ENCODE measurements at regions not wholly inside any gene's neighbourhood (a gene's known extent, or its start where the extent isn't known, plus 50 kb on each side); places are given as distances from the start of the nearest gene placed in this dataset.

DNA sequence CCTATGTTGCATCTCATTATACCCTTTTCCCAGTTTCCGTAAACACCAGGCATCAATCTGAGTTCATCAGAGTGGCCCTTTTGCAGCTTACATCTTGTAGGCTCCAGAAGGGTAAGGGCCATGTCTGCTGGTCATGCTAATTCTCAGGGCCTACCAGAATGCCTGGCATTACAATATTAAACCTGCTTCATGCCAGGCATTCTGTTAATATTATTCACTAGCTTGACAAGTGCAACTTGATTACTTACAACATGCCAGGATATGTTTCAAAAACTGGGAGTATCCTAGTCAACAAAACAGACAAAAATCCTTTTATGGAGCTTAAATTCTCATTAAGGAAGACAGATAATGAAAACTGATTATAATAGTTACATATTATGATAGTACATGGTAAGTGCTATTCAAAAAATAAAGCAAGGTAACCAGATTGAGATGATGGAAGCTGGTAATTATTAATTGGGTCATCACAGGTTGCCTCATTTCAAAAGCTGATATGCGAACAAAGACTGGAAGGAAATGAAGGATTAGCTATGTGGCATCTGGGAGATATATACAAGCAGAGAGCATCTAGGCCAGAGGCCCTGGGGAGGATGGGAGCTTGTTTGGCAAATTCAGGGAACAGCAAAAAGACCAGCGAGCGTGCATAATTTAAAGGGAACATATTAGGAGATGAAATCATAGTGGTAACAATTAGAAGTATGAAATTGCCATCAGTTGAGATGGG lies 406.3 kb downstream of the DMRT2 start:
- no peak overlapping the region for H3K4me3 ChIP-seq (ENCODE audit: control insufficient read depth in 1 of 7, extremely low read depth in 1 of 7, insufficient read depth in 4 of 7, low read depth in 2 of 7, low read length in 6 of 7)
- H3K4me1 ChIP-seq (ENCODE audit: control extremely low read depth in 1 of 4, control insufficient read depth in 4 of 4, insufficient read depth in 4 of 4, low read length in 3 of 4): no peaks in the 10 kb centered on the region
- no peaks in the 10 kb centered on the region for H3K27me3 ChIP-seq (replicated peaks in 2 of 5; ENCODE audit: control insufficient read depth in 4 of 5, insufficient read depth in 5 of 5, low read length in 4 of 5)
- H3K9me3 ChIP-seq (ENCODE audit: control extremely low read depth in 1 of 5, control insufficient read depth in 4 of 5, insufficient read depth in 2 of 5, low read depth in 1 of 5, low read length in 4 of 5): no peaks in the 10 kb centered on the region
- POLR2A ChIA-PET: no interaction called here
- no peaks in the 10 kb centered on the region for H3K36me3 ChIP-seq (ENCODE audit: control insufficient read depth in 4 of 4, insufficient read depth in 4 of 4, low read length in 3 of 4)
- H3K27ac ChIP-seq (ENCODE audit: insufficient read depth in 1 of 2, low read depth in 1 of 2, low read length in 2 of 2, poor library complexity in 1 of 2, severe bottlenecking in 2 of 2): no peak overlapping the region
- 71% methylated on average over 4 of the region's 4 CpGs for WGBS (ENCODE audit: insufficient coverage)
- CTCF ChIA-PET: no interaction called here
- no peak for DNase-seq

DNA sequence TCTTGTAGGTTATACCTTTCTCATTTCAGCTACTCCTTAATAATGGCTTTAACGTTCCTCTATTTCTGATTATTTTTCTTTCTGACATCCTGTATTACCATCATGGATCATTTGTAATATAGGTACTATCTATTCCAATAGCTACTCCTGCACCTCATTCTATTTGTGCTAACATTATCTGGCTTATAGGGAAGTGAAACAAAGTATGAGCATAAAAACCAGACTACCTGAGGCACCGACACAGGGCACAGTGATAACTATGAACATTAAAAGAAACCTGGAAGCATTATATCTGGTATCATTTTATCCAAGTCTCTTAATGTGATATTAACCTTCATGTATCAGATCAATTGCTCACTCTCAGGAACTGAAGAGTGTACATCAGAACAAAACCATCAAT lies 407.3 kb downstream of the DMRT2 start:
- Histone ChIP-seq H3K27me3 (replicated peaks in 2 of 5; ENCODE audit: control insufficient read depth in 4 of 5, insufficient read depth in 5 of 5, low read length in 4 of 5) (no peaks in the 10 kb centered on the region), H3K4me1 (ENCODE audit: control extremely low read depth in 1 of 4, control insufficient read depth in 4 of 4, insufficient read depth in 4 of 4, low read length in 3 of 4) (no peaks in the 10 kb centered on the region), H3K27ac (ENCODE audit: insufficient read depth in 1 of 2, low read depth in 1 of 2, low read length in 2 of 2, poor library complexity in 1 of 2, severe bottlenecking in 2 of 2) (no peak overlapping the region), H3K36me3 (ENCODE audit: control insufficient read depth in 4 of 4, insufficient read depth in 4 of 4, low read length in 3 of 4) (no peaks in the 10 kb centered on the region), H3K4me3 (ENCODE audit: control insufficient read depth in 1 of 7, extremely low read depth in 1 of 7, insufficient read depth in 4 of 7, low read depth in 2 of 7, low read length in 6 of 7) (no peak overlapping the region), H3K9me3 (ENCODE audit: control extremely low read depth in 1 of 5, control insufficient read depth in 4 of 5, insufficient read depth in 2 of 5, low read depth in 1 of 5, low read length in 4 of 5) (no peaks in the 10 kb centered on the region)
- WGBS (ENCODE audit: insufficient coverage): no CpG with 5 or more reads among the region's 2 CpGs
- no peak for DNase-seq
- ChIA-PET CTCF (no interaction called here), POLR2A (no interaction called here)

DNA sequence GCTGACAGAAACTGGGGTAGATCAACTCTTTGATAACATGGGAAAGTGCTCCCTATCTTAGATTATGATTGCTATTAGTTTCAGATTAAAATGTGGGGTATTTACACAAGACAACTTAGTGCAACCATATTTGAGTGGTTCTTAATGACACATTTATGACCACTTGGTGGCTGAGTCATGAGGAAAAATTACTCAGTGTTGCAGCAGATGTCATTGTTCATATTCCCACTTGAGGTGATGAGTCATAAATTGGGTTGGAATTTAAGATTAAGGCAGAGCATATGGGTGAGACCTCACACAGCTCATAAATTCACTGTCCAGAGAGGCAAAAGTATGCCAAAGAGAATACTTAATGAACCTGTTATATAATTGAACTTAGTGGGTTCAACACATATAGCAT lies 408.3 kb downstream of the DMRT2 start:
- no peaks in the 10 kb centered on the region for H3K9me3 ChIP-seq (ENCODE audit: control extremely low read depth in 1 of 5, control insufficient read depth in 4 of 5, insufficient read depth in 2 of 5, low read depth in 1 of 5, low read length in 4 of 5)
- H3K27me3 ChIP-seq (replicated peaks in 2 of 5; ENCODE audit: control insufficient read depth in 4 of 5, insufficient read depth in 5 of 5, low read length in 4 of 5): no peaks in the 10 kb centered on the region
- DNase-seq: peak in 2 of 3 donors; percentile 1 to 10
- no peak overlapping the region for H3K4me3 ChIP-seq (ENCODE audit: control insufficient read depth in 1 of 7, extremely low read depth in 1 of 7, insufficient read depth in 4 of 7, low read depth in 2 of 7, low read length in 6 of 7)
- H3K36me3 ChIP-seq (ENCODE audit: control insufficient read depth in 4 of 4, insufficient read depth in 4 of 4, low read length in 3 of 4): no peaks in the 10 kb centered on the region
- no peaks in the 10 kb centered on the region for H3K4me1 ChIP-seq (ENCODE audit: control extremely low read depth in 1 of 4, control insufficient read depth in 4 of 4, insufficient read depth in 4 of 4, low read length in 3 of 4)
- no peak overlapping the region for H3K27ac ChIP-seq (ENCODE audit: insufficient read depth in 1 of 2, low read depth in 1 of 2, low read length in 2 of 2, poor library complexity in 1 of 2, severe bottlenecking in 2 of 2)
- ChIA-PET POLR2A (no interaction called here), CTCF (no interaction called here)

DNA sequence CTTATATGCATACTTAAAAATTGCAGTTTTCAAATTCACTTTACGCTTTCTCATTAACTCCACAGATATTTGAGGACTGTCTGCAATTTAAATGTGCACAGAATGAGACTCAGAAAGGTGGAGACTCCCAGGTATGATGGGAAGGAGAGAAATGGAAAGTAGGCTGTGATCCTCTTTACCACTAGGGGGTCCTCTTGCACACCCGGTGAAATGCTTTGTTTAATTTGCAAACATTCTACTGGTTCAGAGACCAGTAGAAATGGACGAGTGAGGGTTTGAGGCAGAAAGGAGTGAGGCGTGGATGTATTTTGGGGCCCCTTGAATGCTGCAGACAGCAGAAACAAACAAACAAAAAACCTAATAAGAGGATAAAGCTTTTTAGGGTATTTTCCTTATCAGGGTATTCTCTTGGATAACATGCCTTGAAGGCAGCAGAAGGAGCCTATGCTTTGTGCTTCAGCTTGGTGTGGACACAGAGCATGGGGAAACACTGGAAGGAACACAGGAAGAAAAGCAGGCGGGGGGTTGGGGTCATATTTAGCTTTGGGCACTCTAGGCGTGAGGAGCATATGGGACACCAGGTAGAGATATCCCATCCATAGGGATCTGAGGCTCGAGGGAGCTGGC lies 410.1 kb downstream of the DMRT2 start:
- Histone ChIP-seq H3K4me3 (ENCODE audit: control insufficient read depth in 1 of 7, extremely low read depth in 1 of 7, insufficient read depth in 4 of 7, low read depth in 2 of 7, low read length in 6 of 7) (no peak overlapping the region), H3K36me3 (ENCODE audit: control insufficient read depth in 4 of 4, insufficient read depth in 4 of 4, low read length in 3 of 4) (no peaks in the 10 kb centered on the region), H3K9me3 (ENCODE audit: control extremely low read depth in 1 of 5, control insufficient read depth in 4 of 5, insufficient read depth in 2 of 5, low read depth in 1 of 5, low read length in 4 of 5) (no peaks in the 10 kb centered on the region), H3K4me1 (ENCODE audit: control extremely low read depth in 1 of 4, control insufficient read depth in 4 of 4, insufficient read depth in 4 of 4, low read length in 3 of 4) (no peaks in the 10 kb centered on the region), H3K27ac (ENCODE audit: insufficient read depth in 1 of 2, low read depth in 1 of 2, low read length in 2 of 2, poor library complexity in 1 of 2, severe bottlenecking in 2 of 2) (no peak overlapping the region), H3K27me3 (replicated peaks in 2 of 5; ENCODE audit: control insufficient read depth in 4 of 5, insufficient read depth in 5 of 5, low read length in 4 of 5) (no peaks in the 10 kb centered on the region)
- WGBS (ENCODE audit: insufficient coverage): 65% methylated on average over 4 of the region's 7 CpGs
- ChIA-PET POLR2A (no interaction called here), CTCF (interaction anchor here (1.1 kb wide), 1 partner anchor 159 kb away, joined by 3 read pairs; no protein-coding TSS in a partner anchor)
- DNase-seq: no peak

DNA sequence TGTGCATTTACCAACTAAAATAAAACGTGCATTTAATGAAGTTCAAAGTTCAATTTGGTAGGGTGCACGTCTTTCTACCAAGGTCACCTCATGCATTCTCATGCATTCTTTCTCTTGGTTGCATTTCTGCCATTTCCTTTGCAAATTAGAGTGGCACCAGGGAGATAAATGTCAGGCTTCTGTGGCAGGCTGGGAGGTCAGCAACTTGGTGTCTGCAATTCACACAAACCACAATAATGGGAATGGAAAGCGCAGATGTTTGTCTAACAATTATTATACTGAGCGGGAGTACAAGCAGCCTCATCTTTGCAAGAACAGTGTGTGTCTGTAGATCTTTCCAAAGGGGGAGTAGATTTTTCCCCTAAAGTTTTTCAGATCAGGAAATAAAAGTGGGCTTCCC lies 411.7 kb downstream of the DMRT2 start:
- no peak for DNase-seq
- H3K27me3 ChIP-seq (replicated peaks in 2 of 5; ENCODE audit: control insufficient read depth in 4 of 5, insufficient read depth in 5 of 5, low read length in 4 of 5): no peaks in the 10 kb centered on the region
- H3K4me1 ChIP-seq (ENCODE audit: control extremely low read depth in 1 of 4, control insufficient read depth in 4 of 4, insufficient read depth in 4 of 4, low read length in 3 of 4): no peaks in the 10 kb centered on the region
- no peak overlapping the region for H3K4me3 ChIP-seq (ENCODE audit: control insufficient read depth in 1 of 7, extremely low read depth in 1 of 7, insufficient read depth in 4 of 7, low read depth in 2 of 7, low read length in 6 of 7)
- 88% methylated on average over 3 of the region's 4 CpGs for WGBS (ENCODE audit: insufficient coverage)
- CTCF ChIA-PET: no interaction called here
- POLR2A ChIA-PET: no interaction called here
- H3K9me3 ChIP-seq (ENCODE audit: control extremely low read depth in 1 of 5, control insufficient read depth in 4 of 5, insufficient read depth in 2 of 5, low read depth in 1 of 5, low read length in 4 of 5): no peaks in the 10 kb centered on the region
- no peak overlapping the region for H3K27ac ChIP-seq (ENCODE audit: insufficient read depth in 1 of 2, low read depth in 1 of 2, low read length in 2 of 2, poor library complexity in 1 of 2, severe bottlenecking in 2 of 2)
- H3K36me3 ChIP-seq (ENCODE audit: control insufficient read depth in 4 of 4, insufficient read depth in 4 of 4, low read length in 3 of 4): no peaks in the 10 kb centered on the region

DNA sequence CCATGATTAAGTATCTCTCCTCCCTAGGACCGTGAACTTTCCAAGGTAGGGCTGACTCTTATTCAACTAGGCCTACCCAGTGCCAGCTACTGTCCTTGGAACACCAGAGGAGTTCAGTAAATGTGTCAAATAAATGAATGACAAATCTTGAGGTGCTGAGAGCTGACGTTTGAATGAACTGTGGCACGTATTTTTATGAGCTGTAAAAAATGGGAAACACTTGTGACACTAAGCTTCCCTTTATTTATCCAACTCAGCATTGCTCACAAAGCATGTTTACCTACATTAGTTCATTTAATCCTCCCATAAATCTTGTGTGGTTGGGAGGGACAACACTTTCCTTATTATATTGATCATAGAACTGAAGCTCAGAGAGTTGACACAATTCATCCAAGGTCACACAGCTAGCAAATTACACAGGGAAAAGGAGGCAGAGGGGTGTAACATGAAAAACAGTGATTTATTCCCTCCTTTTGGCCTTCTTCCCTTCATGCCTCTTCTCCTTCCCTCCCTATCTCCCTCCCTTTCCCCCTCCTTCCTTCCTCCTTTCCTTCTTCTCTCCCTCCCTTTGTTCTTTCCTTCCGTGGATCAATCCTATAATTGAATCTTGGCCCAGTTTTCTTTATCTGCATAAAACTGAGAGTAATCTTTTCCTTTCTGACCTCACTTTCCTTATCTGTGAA lies 412.6 kb downstream of the DMRT2 start:
- no peaks in the 10 kb centered on the region for H3K36me3 ChIP-seq (ENCODE audit: control insufficient read depth in 4 of 4, insufficient read depth in 4 of 4, low read length in 3 of 4)
- H3K27me3 ChIP-seq (replicated peaks in 2 of 5; ENCODE audit: control insufficient read depth in 4 of 5, insufficient read depth in 5 of 5, low read length in 4 of 5): no peaks in the 10 kb centered on the region
- no peak for DNase-seq
- WGBS (ENCODE audit: insufficient coverage): 100% methylated on average over 1 of the region's 4 CpGs
- H3K27ac ChIP-seq (ENCODE audit: insufficient read depth in 1 of 2, low read depth in 1 of 2, low read length in 2 of 2, poor library complexity in 1 of 2, severe bottlenecking in 2 of 2): no peak overlapping the region
- no peaks in the 10 kb centered on the region for H3K4me1 ChIP-seq (ENCODE audit: control extremely low read depth in 1 of 4, control insufficient read depth in 4 of 4, insufficient read depth in 4 of 4, low read length in 3 of 4)
- no peak overlapping the region for H3K4me3 ChIP-seq (ENCODE audit: control insufficient read depth in 1 of 7, extremely low read depth in 1 of 7, insufficient read depth in 4 of 7, low read depth in 2 of 7, low read length in 6 of 7)
- ChIA-PET CTCF (no interaction called here), POLR2A (no interaction called here)
- no peaks in the 10 kb centered on the region for H3K9me3 ChIP-seq (ENCODE audit: control extremely low read depth in 1 of 5, control insufficient read depth in 4 of 5, insufficient read depth in 2 of 5, low read depth in 1 of 5, low read length in 4 of 5)

DNA sequence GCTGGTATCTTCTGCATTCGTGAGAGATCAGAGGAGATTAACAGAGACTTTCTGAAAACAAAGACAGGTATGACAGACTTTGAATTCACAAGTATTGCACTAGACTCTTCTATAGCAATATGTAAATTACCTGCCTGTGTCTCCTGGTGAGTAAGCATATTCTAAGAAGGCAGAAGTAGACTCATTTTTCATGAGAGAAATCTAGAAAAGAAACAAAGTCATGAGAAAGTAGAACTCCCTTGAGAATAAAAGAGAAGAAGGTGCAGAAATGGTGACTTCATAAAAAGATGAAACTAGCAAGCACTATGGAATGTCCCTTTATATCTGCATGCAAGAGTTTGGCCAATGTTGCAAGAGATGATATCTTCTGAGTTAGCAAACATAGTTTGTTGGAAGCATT lies 419.8 kb downstream of the DMRT2 start:
- ChIA-PET POLR2A (no interaction called here), CTCF (no interaction called here)
- no peaks in the 10 kb centered on the region for H3K4me1 ChIP-seq (ENCODE audit: control extremely low read depth in 1 of 4, control insufficient read depth in 4 of 4, insufficient read depth in 4 of 4, low read length in 3 of 4)
- H3K27ac ChIP-seq (ENCODE audit: insufficient read depth in 1 of 2, low read depth in 1 of 2, low read length in 2 of 2, poor library complexity in 1 of 2, severe bottlenecking in 2 of 2): no peak overlapping the region
- WGBS (ENCODE audit: insufficient coverage): no CpG with 5 or more reads among the region's 1 CpG
- no peaks in the 10 kb centered on the region for H3K9me3 ChIP-seq (ENCODE audit: control extremely low read depth in 1 of 5, control insufficient read depth in 4 of 5, insufficient read depth in 2 of 5, low read depth in 1 of 5, low read length in 4 of 5)
- DNase-seq: no peak
- no peaks in the 10 kb centered on the region for H3K36me3 ChIP-seq (ENCODE audit: control insufficient read depth in 4 of 4, insufficient read depth in 4 of 4, low read length in 3 of 4)
- no peak overlapping the region for H3K4me3 ChIP-seq (ENCODE audit: control insufficient read depth in 1 of 7, extremely low read depth in 1 of 7, insufficient read depth in 4 of 7, low read depth in 2 of 7, low read length in 6 of 7)
- no peaks in the 10 kb centered on the region for H3K27me3 ChIP-seq (replicated peaks in 2 of 5; ENCODE audit: control insufficient read depth in 4 of 5, insufficient read depth in 5 of 5, low read length in 4 of 5)

Measured in common myeloid progenitor, CD34-positive (primary cell).